Frontal cortex (tissue), 3 donors: ENCODE measurements at regions not wholly inside any gene's neighbourhood (a gene's known extent, or its start where the extent isn't known, plus 50 kb on each side); places are given as distances from the start of the nearest gene placed in this dataset.
"Not testable (repeated sequence)": the region's sequence is repeated elsewhere in the genome, so short reads cannot be mapped to it uniquely, and the experiment has no call there.

Experiments
- DNase-seq, 2 donors: peaks; one replicate each; pipeline ENCODE4 v3.0.0; 2012; ENCODE audit warnings: low spot score in 2 of 2
- FAIRE-seq: peaks from 2 replicates; lab custom pipeline; 2012; peaks lifted over from hg19 to GRCh38; lab: Jason Lieb, UNC
- donor health status: control.
- donor health status: control.
- donor health status: control.

DNA sequence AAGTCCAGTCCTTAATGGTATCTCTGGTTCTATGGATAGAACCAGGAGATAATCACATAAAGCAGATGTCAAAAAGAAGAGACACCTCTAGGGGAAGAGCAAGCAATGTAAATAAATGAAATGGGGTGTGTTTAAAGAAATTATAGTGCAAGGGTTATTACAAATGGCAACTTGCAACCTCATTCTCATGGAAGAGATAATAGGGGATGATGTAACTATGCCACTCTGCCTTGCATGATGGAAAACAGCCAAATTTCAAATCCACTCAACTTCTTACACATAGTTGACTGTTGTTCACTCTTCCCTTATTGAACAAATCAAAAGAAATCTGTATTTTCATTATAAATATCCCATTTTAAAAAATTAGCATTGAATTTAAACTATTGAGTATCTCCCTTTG lies 274.0 kb upstream of the TMPRSS15 start:
- FAIRE-seq, result no peak
- DNase-seq, result no peak

DNA sequence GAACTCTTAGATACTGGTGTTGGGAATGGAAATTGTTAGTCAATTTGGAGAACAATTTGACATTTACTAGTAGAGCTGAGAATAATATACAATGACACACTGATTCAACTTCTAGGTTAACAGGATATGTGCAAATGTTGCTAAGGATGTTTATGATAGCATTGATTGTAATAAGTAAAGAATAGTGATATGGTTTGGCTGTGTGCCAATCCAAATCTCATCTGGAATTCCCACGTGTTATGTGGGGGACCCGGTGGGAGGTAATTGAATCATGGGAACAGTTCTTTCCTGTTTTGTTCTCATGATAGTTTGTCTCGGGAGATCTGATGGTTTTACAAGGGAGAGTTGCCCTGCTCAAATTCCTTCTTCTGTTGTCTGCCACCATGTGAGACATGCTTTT lies 302.4 kb upstream of the TMPRSS15 start:
- FAIRE-seq, result no peak
- DNase-seq, result no peak

DNA sequence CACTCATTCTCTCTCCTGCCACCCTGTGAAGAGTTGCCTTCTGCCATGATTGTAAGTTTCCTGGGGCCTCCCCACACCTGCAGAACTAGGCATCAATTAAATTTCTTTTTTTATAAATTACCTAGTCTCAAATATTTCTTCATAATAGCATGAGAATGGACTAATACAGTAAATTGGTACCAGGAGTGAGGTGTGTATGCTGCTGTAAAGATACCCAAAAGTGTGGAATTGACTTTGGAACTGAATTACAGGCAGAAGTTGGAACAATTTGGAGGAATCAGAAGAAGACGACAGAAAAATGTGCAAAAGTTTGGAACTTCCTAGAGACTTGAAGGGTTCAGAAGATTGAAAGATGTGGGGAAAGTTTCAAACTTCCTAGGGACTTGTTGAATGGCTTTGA lies 308.1 kb upstream of the TMPRSS15 start:
- FAIRE-seq (no peak), DNase-seq (no peak)

DNA sequence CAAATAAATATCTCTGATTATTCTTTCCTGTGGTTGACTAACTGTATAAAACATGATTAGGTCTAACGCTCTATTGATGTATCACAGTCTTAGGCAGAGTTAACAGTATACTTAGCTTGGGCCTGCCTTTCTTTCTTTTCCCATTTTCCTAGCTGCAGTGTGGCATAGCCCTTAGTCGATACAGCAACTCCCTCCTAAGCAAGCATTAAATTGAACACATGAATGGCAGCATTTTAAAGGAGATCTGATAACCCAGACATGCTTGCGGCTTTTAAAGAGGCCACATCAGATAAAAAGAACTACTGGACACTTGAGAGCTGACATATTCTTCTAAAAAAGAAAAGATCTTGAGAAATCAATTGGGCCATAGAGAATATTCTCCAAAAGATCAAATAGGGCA lies 312.0 kb upstream of the TMPRSS15 start:
- DNase-seq (no peak), FAIRE-seq (no peak)

DNA sequence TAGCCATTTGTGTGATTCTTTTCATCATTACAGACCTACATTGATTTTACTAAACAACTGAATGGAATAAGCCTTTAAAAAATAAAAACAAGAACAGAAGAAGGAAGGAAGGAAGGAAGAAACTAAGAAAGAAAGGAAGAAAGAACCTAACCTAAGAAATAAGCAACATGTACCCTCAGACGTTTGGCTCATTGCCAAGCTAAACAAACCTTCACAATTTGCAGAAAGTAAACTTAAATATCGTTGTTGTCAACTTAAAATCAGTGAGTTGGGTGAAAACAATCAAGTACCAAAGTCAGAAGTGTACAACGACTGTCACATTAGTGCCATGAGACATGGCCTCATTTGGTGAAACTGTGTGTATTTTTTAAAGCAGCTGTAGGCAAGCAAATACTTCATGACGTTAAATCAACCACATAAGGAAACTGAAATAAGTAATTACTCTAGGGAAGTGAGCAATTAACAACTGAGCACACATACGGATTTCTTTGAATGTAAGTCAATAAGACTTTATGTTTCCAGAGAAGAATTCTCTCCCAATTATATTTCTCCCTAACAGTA lies 313.1 kb upstream of the TMPRSS15 start:
- FAIRE-seq (no peak), DNase-seq (no peak)

DNA sequence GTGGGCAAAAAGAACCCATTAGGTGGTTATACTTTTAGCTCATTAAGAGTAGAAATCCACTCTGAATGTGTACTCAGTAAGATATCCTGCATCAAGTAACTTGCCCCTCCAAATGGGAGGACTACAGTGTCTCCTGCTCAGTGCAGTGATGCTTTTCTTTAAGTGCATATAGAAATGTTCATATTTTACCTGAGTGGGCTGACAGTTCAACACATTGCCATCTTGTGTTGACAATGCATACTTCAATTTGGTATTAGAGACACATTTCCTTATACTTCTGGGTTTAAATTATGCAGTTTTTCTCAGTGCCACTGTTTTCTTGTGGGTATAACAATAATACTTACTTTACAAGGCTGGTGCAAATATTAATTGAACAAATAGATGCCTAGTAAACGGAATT lies 318.6 kb upstream of the TMPRSS15 start:
- DNase-seq (no peak), FAIRE-seq (no peak)

DNA sequence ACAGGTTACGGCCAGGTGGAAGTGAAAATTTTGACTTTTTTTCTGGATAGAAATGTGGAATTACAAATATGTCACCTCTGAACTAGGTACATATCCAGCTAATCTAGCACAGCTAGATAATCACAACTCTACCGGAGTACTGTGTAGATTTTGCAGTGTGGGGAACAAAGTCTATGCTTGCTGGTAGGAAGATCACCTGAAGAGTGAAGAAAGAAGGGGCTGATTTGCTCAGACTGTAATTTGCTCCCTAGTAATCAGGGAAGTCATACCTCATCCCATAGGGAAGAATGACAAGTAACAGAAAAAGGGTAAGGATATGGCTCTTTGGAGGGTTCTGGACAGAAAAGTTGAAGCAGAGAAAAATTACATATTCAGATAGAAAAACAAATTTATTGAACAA lies 319.6 kb upstream of the TMPRSS15 start:
- DNase-seq, result no peak
- FAIRE-seq, result no peak

DNA sequence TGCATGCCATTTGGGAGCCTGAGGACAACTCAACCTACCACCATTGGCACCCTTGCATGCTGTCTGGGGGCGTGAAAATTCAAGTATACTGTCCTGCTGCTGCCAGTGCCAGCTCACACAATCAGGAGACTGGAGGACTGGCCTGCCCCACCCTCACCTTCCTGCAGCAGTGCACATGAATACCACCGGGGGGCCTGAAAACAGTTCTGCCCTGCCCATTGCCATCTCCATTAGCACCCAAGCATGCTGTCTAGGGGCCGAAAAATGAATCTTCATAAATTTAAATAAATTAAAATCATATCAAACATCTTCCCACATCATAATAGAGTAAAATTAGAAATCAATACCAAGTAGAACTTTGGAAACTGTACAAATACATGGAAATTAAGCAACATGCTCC lies 322.1 kb upstream of the TMPRSS15 start:
- no peak for FAIRE-seq

DNA sequence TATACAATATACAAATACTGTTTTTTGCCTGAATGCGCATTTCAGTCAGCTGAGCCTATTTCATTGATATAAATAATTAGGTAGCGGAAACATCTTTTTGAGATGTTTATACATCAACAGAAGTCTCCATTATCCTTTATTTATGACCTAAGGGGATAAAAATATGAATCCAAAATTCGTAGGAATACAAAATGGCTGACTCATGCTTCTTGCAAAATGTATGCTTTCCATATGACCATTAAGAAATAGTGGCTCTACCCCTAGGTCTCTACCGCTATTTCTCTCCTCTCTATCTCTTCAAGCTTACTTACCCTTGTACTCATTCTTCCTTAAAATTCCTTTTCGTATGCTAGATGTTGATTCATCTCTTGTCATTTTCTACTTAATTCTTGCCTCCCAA lies 338.4 kb upstream of the TMPRSS15 start:
- FAIRE-seq, result no peak

More for the DNA sequence above, 322.1 kb upstream of the TMPRSS15 start:
- no peak for DNase-seq

DNA sequence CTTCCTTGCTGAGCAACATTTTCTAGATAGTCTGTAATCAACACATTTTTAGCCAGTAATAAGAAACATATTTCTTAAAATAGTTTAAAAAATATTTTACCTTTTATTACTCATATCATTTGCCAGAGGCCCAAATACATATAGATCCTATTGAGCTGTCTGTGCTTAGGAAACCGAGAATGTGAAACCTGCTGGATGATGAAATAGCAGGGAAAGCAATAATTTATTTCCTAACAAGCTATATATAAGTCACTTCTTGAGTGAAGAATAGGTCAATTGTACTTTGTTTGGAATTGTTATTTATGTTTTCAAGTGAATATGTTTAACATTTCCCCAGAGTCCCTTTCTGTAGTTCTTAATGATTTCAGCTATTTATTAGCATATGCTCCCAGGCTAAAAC lies 339.9 kb upstream of the TMPRSS15 start:
- FAIRE-seq, result no peak
- no peak for DNase-seq

More for the DNA sequence above, 338.4 kb upstream of the TMPRSS15 start:
- no peak for DNase-seq

DNA sequence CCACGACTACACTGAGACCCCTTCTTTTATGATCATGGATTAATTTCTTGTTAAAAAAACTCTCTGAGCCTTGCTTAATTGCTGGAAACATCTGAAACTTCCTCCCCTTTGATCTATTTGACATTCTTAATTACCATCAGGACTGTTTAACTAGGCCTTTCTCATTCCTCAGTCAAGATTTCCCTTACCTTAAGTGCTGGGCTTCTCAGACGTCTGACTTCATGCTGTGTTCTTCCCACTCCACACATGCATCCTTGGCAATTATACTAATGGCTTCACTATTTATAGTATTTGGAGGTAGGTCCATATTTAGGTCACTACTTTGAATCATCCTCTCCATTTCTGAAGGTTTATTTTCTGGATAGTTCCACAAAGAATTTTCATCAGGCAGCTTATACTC lies 341.3 kb upstream of the TMPRSS15 start:
- DNase-seq, result no peak
- no peak for FAIRE-seq

DNA sequence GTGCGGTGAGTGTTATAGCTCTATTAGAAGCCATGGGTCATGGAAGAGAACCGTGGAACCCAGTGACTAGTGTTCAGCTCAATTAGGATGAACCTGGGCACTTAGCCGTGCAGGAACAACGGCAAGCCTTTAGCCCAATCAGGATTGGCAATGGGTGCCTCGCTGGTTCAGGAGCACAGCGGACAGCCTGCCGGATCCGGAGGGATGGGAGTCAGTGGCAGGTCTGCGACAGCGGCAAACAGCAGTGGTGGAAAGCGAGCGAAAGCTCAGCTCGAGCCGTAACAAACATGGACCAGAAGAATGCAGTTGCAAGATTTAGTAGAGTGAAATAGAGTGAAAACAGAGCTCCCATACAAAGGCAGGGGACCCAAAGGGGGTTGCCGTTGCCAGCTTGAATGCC lies 349.3 kb upstream of the TMPRSS15 start:
- not testable (repeated sequence) for DNase-seq, FAIRE-seq

DNA sequence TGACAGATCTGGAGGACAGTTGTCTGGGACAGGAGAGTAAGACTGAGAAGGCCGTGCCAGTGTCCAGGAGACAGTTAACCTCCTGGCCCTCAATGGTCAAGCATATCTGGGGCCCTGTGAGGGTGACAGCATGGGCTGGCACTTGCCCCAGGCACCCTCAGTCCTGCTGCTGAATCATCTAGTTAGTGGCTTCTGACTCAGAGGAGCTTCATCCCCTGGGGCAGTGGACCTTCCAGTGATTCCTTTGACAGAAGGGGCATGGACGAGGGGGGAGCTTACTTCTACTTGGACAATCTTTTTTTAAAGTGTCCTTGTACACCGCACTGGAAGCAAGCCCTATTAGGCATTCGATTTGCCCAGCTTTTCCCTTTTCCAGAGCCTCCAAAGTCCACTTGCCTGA lies 352.7 kb upstream of the TMPRSS15 start:
- not testable (repeated sequence) for FAIRE-seq, DNase-seq

DNA sequence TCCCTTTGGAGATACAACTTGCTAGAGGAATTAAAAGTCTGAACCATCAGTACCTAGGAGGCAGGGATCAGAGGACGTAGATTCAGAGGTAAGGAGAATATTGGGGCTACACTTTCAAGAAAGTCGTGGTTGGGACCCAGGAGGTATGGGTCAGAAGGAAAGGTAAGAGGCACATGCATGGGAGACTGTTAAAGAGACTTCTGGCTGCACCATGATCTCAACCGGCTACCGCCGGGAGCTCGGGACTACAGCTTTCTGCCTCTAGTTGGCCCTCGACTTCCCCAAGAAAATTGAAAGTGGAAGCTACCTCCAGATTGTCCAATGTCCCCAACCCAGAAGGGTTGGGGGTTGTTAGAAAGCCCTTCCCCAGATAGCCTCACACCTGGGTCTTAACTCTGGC lies 355.7 kb upstream of the TMPRSS15 start:
- FAIRE-seq (no peak), DNase-seq (no peak)

DNA sequence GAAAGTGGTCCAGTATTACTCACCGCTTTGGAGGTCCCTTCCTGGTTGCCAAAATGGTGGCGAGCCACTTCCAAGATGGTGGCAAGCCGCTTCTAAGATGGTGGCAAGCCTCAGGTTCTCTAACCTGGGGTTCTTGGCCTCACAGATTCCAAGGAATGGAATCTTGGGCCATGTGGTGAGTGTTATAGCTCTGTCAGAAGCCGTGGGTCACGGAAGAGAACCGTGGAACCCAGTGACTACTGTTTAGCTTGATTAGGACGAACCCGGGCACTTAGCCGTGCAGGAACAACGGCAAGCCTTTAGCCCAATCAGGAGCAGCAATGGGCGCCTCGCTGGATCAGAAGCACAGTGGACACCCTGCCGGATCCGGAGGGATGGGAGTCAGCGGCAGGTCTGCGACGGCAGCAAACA lies 356.2 kb upstream of the TMPRSS15 start:
- DNase-seq (no peak), FAIRE-seq (no peak)

DNA sequence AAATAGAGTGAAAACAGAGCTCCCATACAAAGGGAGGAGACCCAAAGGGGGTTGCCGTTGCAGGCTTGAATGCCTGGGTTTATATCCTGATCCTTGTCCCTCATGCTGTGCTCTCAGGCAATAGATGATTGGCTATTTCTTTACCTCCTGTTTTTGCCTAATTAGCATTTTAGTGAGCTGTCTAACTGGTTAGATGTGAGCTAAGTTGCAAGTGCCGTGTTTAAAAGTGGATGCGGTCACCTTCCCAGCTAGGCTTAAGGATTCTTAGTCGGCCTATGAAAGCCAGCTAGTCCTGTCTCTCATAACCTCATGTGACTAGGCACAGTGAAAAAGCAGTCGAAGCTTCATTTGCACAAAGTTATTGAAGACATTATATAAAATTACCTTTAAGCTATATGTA lies 356.7 kb upstream of the TMPRSS15 start:
- DNase-seq (no peak), FAIRE-seq (no peak)

DNA sequence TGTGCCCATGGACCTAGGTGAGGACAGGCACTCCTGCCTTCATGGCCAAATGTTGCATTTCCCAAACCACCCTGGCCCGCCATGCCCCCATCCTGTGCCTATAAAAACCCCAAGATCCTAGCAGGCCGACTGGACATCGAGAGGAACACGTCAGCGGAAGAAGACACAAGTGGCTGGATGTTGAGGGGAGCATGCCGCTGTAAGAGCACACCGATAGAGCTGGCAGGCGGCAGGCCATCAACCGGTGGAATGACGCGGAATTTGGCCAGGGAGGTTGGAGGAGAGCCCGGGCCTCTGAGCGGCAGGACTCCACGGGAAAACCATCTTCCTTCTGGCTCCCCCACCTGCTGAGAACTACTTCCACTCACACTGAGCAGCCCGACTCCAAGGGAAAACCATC lies 361.1 kb upstream of the TMPRSS15 start:
- FAIRE-seq (no peak), DNase-seq (no peak)

DNA sequence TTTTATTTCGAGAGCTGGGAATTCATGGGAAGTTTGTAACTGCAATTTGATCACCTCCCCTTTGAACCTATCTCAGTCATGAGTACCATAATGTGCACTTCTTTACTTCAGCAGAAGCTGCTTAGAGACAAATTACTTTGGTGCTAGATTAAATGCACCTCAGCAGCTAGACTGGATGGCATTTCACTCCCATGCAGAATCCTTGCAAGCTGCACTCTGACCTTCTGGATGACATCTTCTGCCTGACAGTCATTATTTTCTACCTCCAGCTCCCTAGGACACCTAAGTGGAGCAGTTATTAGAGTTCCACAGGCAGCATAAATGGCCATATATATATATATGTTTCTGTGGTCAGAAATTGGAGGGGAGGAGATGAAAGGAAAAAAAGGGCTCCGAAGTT lies 366.0 kb upstream of the TMPRSS15 start:
- FAIRE-seq (no peak), DNase-seq (no peak)

DNA sequence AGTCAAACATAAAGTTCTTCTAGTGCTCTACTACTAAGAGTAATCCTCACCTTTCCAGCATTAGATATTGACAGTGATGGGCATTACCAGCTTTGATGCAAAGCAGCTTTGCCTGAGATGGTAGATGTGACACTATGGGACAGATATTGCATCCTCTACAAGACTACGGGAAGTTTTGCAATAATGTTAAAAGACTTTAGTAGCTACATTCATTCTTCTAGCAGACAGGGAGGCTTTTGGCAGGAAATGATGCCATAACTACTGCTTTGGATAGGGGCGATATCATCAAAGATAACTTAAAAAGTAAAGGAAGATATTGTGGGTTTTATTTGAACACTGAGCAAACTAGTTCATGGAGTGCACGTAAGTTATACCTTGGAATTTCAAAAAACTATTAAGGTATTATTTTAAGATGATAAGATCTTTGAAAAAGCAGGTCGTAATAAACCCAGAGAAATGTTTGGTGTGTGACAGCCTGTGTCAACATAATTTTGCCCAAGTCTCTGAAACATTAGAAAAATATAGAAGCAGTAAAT lies 368.3 kb upstream of the TMPRSS15 start:
- no peak for FAIRE-seq
- DNase-seq, result no peak

DNA sequence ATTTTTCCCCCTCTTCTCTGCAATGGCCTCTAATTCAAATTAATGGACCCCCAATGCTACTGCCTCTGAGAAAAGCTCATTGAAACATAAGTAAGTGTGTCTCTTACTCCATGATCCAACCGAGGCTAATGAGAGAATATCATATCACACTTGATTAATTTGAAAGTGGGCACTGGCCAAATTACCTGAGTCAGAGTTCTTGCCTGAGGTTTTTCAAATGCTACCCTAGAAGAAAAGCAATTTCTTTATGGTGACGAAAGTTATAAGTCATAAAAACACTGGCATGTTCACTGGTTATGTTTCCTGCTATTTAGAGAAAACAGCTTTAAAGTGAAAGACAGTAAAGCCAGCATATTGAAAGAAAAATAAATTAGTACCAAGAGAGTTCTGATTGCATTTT lies 368.8 kb upstream of the TMPRSS15 start:
- no peak for FAIRE-seq
- DNase-seq, result no peak

DNA sequence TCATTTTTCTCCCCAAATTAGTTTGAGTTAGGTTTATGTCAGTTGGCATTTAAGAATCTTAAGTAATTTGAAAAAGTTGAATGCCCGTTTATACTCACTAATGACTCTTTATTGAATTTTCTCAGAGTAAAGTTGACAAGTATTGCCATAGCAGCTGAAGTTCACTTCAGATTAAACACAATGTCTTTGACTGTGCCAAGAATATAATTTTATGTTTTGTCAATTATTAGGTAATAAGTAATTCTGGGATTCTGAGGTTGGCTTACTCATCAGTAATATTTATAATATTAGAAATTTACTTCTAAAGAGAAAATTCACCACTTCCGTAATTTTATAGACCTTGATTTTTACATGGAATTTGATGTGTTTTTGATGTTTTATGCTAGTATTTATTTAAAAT lies 369.3 kb upstream of the TMPRSS15 start:
- peak; percentile 55 for FAIRE-seq

DNA sequence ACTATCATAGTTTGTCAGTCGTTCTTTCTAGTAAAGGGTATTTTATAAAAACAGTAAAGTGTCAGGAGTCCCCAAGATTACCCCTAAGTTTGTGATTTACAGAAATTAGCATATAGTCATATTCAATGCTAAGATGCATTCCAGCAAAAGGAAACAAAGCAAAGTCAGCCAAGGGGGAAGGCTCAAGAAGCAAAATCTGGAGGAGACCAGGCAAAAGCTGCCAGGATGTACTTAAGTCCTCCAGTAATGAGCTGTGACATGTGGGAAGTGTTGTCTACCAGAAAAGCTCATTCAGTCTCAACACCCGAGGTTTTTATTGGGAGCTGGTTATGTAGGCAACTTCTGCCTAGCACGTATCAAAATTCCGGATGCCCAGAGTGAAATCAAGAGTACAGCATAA lies 373.4 kb upstream of the TMPRSS15 start:
- no peak for DNase-seq

More for the DNA sequence above, 369.3 kb upstream of the TMPRSS15 start:
- DNase-seq, result no peak

More for the DNA sequence above, 373.4 kb upstream of the TMPRSS15 start:
- no peak for FAIRE-seq
